Heart left ventricle (tissue), 16 donors: ENCODE measurements at regions not wholly inside any gene's neighbourhood (a gene's known extent, or its start where the extent isn't known, plus 50 kb on each side); places are given as distances from the start of the nearest gene placed in this dataset.
"Not testable (repeated sequence)": the region's sequence is repeated elsewhere in the genome, so short reads cannot be mapped to it uniquely, and the experiment has no call there.

Experiments used
- ATAC-seq, 4 donors: fragments of 200-7000 bp; cut with Tn5 transposase; one replicate each; pipeline ENCODE4 v1.9.1; 2020 to 2022; ENCODE audit warnings: moderate library complexity in 4 of 4, mild to moderate bottlenecking in 3 of 4, moderate number of reproducible peaks in 1 of 4
- DNase-seq, 5 donors: peaks; one replicate each; pipeline ENCODE4 v3.0.0-alpha.2; 2020
- H3K27ac ChIP-seq, 12 donors: fragments of 200-600 bp; sonication (generic) in 4 of 12; one replicate each; pipeline versions ENCODE4 v1.5.0 to v1.8.0; 2016 to 2022; ENCODE audit warnings: mild to moderate bottlenecking in 2 of 12
- H3K27me3 ChIP-seq, 9 donors: fragments of 200-600 bp; sonication (generic) in 2 of 9; one replicate each; pipeline versions ENCODE4 v1.5.1 to v1.8.0; 2016 to 2022; ENCODE audit warnings: mild to moderate bottlenecking in 3 of 9
- H3K36me3 ChIP-seq, 9 donors: fragments of 200-600 bp; sonication (generic) in 2 of 9; one replicate each; pipeline versions ENCODE4 v1.5.0 to v1.8.0; 2018 to 2022; ENCODE audit warnings: mild to moderate bottlenecking in 2 of 9
- H3K4me1 ChIP-seq, 12 donors: fragments of 200-600 bp; sonication (generic) in 4 of 12; one replicate each; pipeline versions ENCODE4 v1.5.0 to v1.8.0; 2016 to 2022; ENCODE audit warnings: mild to moderate bottlenecking in 3 of 12
- H3K4me3 ChIP-seq, 12 donors: fragments of 200-600 bp; sonication (generic) in 4 of 12; one replicate each; pipeline versions ENCODE4 v1.5.0 to v1.8.0; 2017 to 2022; ENCODE audit warnings: mild to moderate bottlenecking in 9 of 12, moderate library complexity in 4 of 12
- H3K9me3 ChIP-seq, 12 donors: fragments of 200-600 bp; sonication (generic) in 4 of 12; one replicate each; pipeline versions ENCODE4 v1.5.0 to v1.8.0; 2016 to 2022; ENCODE audit warnings: mild to moderate bottlenecking in 1 of 12
- CTCF ChIP-seq, 12 donors: fragments of 200-600 bp; sonication (generic) in 4 of 12; IDR thresholded peaks; one replicate each; pipeline versions ENCODE4 v1.5.0 to v1.8.0; 2018 to 2022; ENCODE audit warnings: antibody characterized with exemption in 12 of 12, mild to moderate bottlenecking in 5 of 12
- POLR2A ChIP-seq, 2 donors: fragments of 450-650 bp; IDR thresholded peaks; one replicate each; pipeline ENCODE4 v1.6.1; 2017; ENCODE audit warnings: antibody characterized with exemption in 2 of 2, mild to moderate bottlenecking in 2 of 2, moderate library complexity in 2 of 2
- WGBS, 4 donors: extraction: QIAGEN DNeasy Blood & Tissue Kit in 2 of 4; methylation state at CpG; one replicate each; pipeline versions ENCODE4 v1.1.5 to v1.1.7; 2013 to 2018; 5-methylcytosine and 5-hydroxymethylcytosine counted together
- intact Hi-C, 10 donors: fragments of 100-400 bp; cut with DNase I; formaldehyde crosslinking; loops; one replicate each; pipeline versions ENCODE4 v1.11.1 to v1.14.2; 2022
- donor health status: ischemic (EF 13 %, LVEDD 7.1; RV severe dilation, severe dysfunction).
- donor health status: healthy with polysubstance abuse.
- donor health status: DM: no; HTN: yes; CAD: no.
- donor health status: DM: no; HTN: no; CAD: no.
- donor health status: ischemic (EF 25% LVEDD 6.9; RV normal size, moderate dysfunction).
- donor health status: ischemic (EF 25% LVEDD 5.7; RV mildly dilated, moderate dysfunction).
- donor health status: healthy.
- donor health status: DM: yes; HTN: yes; CAD: no.
- donor health status: ischemic (EF 35%, LVEDD 5.7; RV mildly dilated, moderate dysfunction).
- donor health status: nonischemic (EF 11% LVEDD 7.7; RV severe dilation, severe dysfunction).
- donor health status: DM: yes; HTN: yes; CAD: no.
- donor health status: PGD.
- donor health status: ischemic (EF 29% LVEDD 5.4; RV normal size, mild dysfunction).
- donor health status: nonischemic (EF 23%, LVEDD 6.1; RV moderate dilation, normal function).

- no peak for ATAC-seq
- intact Hi-C loops: no loop called here
- no peak for DNase-seq
- Histone ChIP-seq H3K27ac (no peak overlapping the region), H3K4me1 (no peaks in the 10 kb centered on the region), H3K36me3 (no peaks in the 10 kb centered on the region), H3K4me3 (no peak overlapping the region), H3K9me3 (peaks cover 0 to 17% (median 0%) of the 10 kb centered on the region in 12 donors), H3K27me3 (no peaks in the 10 kb centered on the region)
- TF ChIP-seq CTCF (IDR thresholded peaks at IDR 0.05) (no peak), POLR2A (IDR thresholded peaks at IDR 0.05) (no peak)
Measured at GRCh38 chrX:96211953-96212352, 472.7 kb upstream of the DIAPH2 start.

DNA sequence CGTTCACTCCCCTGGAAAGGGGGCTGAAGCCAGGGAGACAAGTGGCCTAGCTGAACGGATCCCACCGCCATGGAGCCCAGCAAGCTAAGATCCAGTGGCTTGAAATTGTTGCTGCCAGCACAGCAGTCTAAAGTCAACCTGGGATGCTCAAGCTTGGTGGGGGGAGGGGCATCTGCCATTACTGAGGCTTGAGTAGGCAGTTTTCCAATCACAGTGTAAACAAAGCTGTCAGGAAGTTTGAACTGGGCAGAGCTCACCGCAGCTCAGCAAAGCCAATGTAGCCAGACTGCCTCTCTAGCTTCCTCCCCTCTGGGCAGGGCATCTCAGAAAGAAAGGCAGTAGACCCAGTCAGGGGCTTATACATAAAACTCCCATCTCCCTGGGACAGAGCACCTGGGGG is 470.0 kb upstream of the DIAPH2 start:
- H3K27me3 ChIP-seq, H3K27ac ChIP-seq, H3K4me1 ChIP-seq, H3K36me3 ChIP-seq, DNase-seq, H3K4me3 ChIP-seq, intact Hi-C loops, ATAC-seq: not testable (repeated sequence)
- H3K9me3 ChIP-seq: peaks cover 0 to 21% (median 0%) of the 10 kb centered on the region in 12 donors
- WGBS, 4 donors: 78 to 89% (median 86%) methylated on average over 4 of the region's 4 CpGs

- Histone ChIP-seq H3K9me3 (no peaks in the 10 kb centered on the region), H3K4me3 (no peak overlapping the region), H3K27ac (no peak overlapping the region), H3K27me3 (peaks cover 0 to 2% (median 0%) of the 10 kb centered on the region in 9 donors), H3K4me1 (no peaks in the 10 kb centered on the region), H3K36me3 (no peaks in the 10 kb centered on the region)
- WGBS, 4 donors: 39 to 52% (median 43%) methylated on average over 3 of the region's 3 CpGs
- no peak for DNase-seq
- intact Hi-C loops: no loop called here
- TF ChIP-seq POLR2A (IDR thresholded peaks at IDR 0.05) (no peak), CTCF (IDR thresholded peaks at IDR 0.05) (no peak)
- ATAC-seq: no peak
Measured at GRCh38 chrX:96224279-96224678, 460.4 kb upstream of the DIAPH2 start.

GRCh38 chrX:96244955-96245354 is 439.7 kb upstream of the DIAPH2 start:
- H3K4me3 ChIP-seq: no peak overlapping the region
- H3K36me3 ChIP-seq: no peaks in the 10 kb centered on the region
- H3K27me3 ChIP-seq: no peaks in the 10 kb centered on the region
- DNase-seq (no peak), ATAC-seq (peak in 1 of 4 donors; percentile 79)
- H3K9me3 ChIP-seq: no peaks in the 10 kb centered on the region
- 38 to 54% (median 50%) methylated on average over 3 of the region's 3 CpGs for WGBS, 4 donors
- intact Hi-C loops: no loop called here
- no peaks in the 10 kb centered on the region for H3K4me1 ChIP-seq
- peak overlapping the region in 7 of 12 donors; percentile 2 to 68 (median 34) for H3K27ac ChIP-seq
- TF ChIP-seq CTCF (IDR thresholded peaks at IDR 0.05) (no peak), POLR2A (IDR thresholded peaks at IDR 0.05) (no peak)

DNA sequence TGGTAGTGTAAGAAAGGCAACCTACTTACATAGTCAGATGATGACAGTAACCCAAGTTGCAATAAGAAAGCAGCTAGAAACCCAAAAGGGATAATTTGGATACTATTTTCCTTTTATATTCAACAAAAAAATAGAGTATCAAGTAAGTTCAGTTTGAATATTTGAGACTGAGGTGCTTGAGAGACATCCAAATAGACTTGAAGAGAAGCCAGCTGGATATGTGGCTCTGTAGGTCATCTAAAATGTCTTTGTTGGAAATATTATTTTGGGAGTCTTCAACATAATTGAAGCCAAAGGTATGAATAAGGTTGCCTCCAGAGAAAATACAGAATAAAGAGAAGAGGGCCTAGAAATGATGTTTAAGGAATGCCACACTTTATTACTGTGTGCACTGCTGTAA is 438.2 kb upstream of the DIAPH2 start:
- no peak for TF ChIP-seq CTCF (IDR thresholded peaks at IDR 0.05)
- TF ChIP-seq POLR2A (IDR thresholded peaks at IDR 0.05): no peak
- Histone ChIP-seq H3K9me3 (no peaks in the 10 kb centered on the region), H3K27me3 (no peaks in the 10 kb centered on the region), H3K27ac (no peak overlapping the region), H3K4me1 (no peaks in the 10 kb centered on the region), H3K36me3 (no peaks in the 10 kb centered on the region), H3K4me3 (no peak overlapping the region)
- ATAC-seq: no peak
- no peak for DNase-seq
- intact Hi-C loops: no loop called here
